B cell (primary cell): ENCODE measurements at regions not wholly inside any gene's neighbourhood (a gene's known extent, or its start where the extent isn't known, plus 50 kb on each side); places are given as distances from the start of the nearest gene placed in this dataset.

Experiments used
- ATAC-seq: fragments of 200-7000 bp; cut with Tn5 transposase; one replicate; pipeline ENCODE4 v1.10.0; 2021; ENCODE audit warnings: low read depth, mild to moderate bottlenecking, moderate number of reproducible peaks, moderate library complexity
- CTCF ChIA-PET: fragments of 350-600 bp; sonication (Branson Sonifier 250); formaldehyde crosslinking; loops from one replicate; lab custom pipeline; 2021; ENCODE audit warnings: antibody characterized with exemption, inconsistent platforms; lab: Charles Lee
- POLR2A ChIA-PET: fragments of 350-600 bp; sonication (Branson Sonifier 250); formaldehyde crosslinking; loops from one replicate; lab custom pipeline; 2021; ENCODE audit warnings: antibody characterized with exemption; lab: Charles Lee
- DNase-seq: peaks from one replicate; pipeline ENCODE4 v3.0.0; 2013
- H2AFZ ChIP-seq: 2 replicates; pipeline ENCODE4 v1.6.1; 2012; ENCODE audit warnings: mild to moderate bottlenecking, low read depth, low read length; ENCODE audit not compliant: insufficient read depth, poor library complexity, severe bottlenecking
- H3K27ac ChIP-seq, 2 donors: 1 replicate in 1 of 2; 2 replicates in 1 of 2; pipeline ENCODE4 v1.5.1; 2012 to 2013; ENCODE audit warnings: low read length in 2 of 2, mild to moderate bottlenecking in 2 of 2, moderate library complexity in 1 of 2
- H3K27me3 ChIP-seq, 4 experiments: fragments of 200-600 bp in 1 of 4; sonication (generic) in 1 of 4; replicated peaks in 1 of 4; 1 replicate in 2 of 4; 2 replicates in 2 of 4; pipeline versions ENCODE4 v1.6.1 to v1.7.0; 2013 to 2016; ENCODE audit warnings: low read length in 3 of 4, mild to moderate bottlenecking in 2 of 4, mixed read lengths in 1 of 4, moderate library complexity in 1 of 4; ENCODE audit not compliant: insufficient read depth in 4 of 4, control insufficient read depth in 3 of 4; ENCODE audit errors: control extremely low read depth in 1 of 4
- H3K36me3 ChIP-seq, 2 experiments: replicated peaks in 1 of 2; 1 replicate in 1 of 2; 2 replicates in 1 of 2; pipeline versions ENCODE4 v1.6.1 to v1.7.1; 2013; ENCODE audit warnings: low read length in 1 of 2; ENCODE audit not compliant: insufficient read depth in 2 of 2, control insufficient read depth in 1 of 2; ENCODE audit errors: control extremely low read depth in 1 of 2, extremely low read depth in 1 of 2
- H3K4me1 ChIP-seq, 2 donors: fragments of 200-600 bp in 1 of 2; sonication (generic) in 1 of 2; 1 replicate in 1 of 2; 2 replicates in 1 of 2; pipeline versions ENCODE4 v1.5.1 to v1.6.1; 2013 to 2017; ENCODE audit warnings: low read length in 2 of 2; ENCODE audit not compliant: control insufficient read depth in 2 of 2, insufficient read depth in 2 of 2
- H3K4me2 ChIP-seq: replicated peaks from 2 replicates; pipeline ENCODE3; 2012; ENCODE audit warnings: mild to moderate bottlenecking, low read depth, low read length; ENCODE audit not compliant: poor library complexity, severe bottlenecking
- H3K4me3 ChIP-seq, 5 experiments: fragments of 200-600 bp in 1 of 5; sonication (generic) in 1 of 5; 1 replicate in 3 of 5; 2 replicates in 2 of 5; pipeline versions ENCODE4 v1.5.1 to v1.7.0; 2011 to 2016; ENCODE audit warnings: low read length in 4 of 5, mild to moderate bottlenecking in 4 of 5, low read depth in 2 of 5, control low read depth in 1 of 5, moderate library complexity in 1 of 5; ENCODE audit not compliant: insufficient read depth in 1 of 5; ENCODE audit errors: control extremely low read depth in 1 of 5, extremely low read depth in 1 of 5
- H3K79me2 ChIP-seq: fragments of 200-600 bp; sonication (generic); one replicate; pipeline ENCODE4 v1.6.0; 2016; ENCODE audit warnings: low read length; ENCODE audit not compliant: control insufficient read depth, insufficient read depth
- H3K9ac ChIP-seq: fragments of 200-600 bp; sonication (generic); 2 replicates; pipeline ENCODE4 v1.6.1; 2017; ENCODE audit warnings: mild to moderate bottlenecking, low read length, moderate library complexity
- H3K9me3 ChIP-seq, 3 donors: one replicate each; pipeline versions ENCODE4 v1.6.1 to v1.7.1; 2013; ENCODE audit warnings: low read length in 2 of 3; ENCODE audit not compliant: control insufficient read depth in 2 of 3, insufficient read depth in 1 of 3; ENCODE audit errors: control extremely low read depth in 1 of 3
- H4K20me1 ChIP-seq: 2 replicates; pipeline ENCODE4 v1.6.0; 2012; ENCODE audit warnings: mild to moderate bottlenecking, low read length; ENCODE audit not compliant: insufficient read depth, control insufficient read depth, poor library complexity, severe bottlenecking
- H3K27ac Mint-ChIP-seq: one replicate; pipeline ENCODE4 v1.8.0; 2021; ENCODE audit warnings: mixed read lengths
- H3K27me3 Mint-ChIP-seq: one replicate; pipeline ENCODE4 v1.8.0; 2021; ENCODE audit warnings: mixed read lengths
- H3K4me1 Mint-ChIP-seq: one replicate; pipeline ENCODE4 v1.8.0; 2021; ENCODE audit warnings: mixed read lengths
- H3K4me3 Mint-ChIP-seq: one replicate; pipeline ENCODE4 v1.8.0; 2021; ENCODE audit warnings: mixed read lengths
- H3K9me3 Mint-ChIP-seq: one replicate; pipeline ENCODE4 v1.8.0; 2022; ENCODE audit warnings: mixed read lengths; ENCODE audit not compliant: insufficient read depth
- EZH2 ChIP-seq: IDR thresholded peaks from 2 replicates; pipeline ENCODE4 v1.6.1; 2012; ENCODE audit warnings: borderline replicate concordance, low read depth, mild to moderate bottlenecking, moderate library complexity, low read length; ENCODE audit not compliant: insufficient read depth, poor library complexity, severe bottlenecking
- WGBS: methylation state at CpG from one replicate; pipeline ENCODE4 v1.1.5; 2013; ENCODE audit warnings: missing lambda C conversion rate; ENCODE audit not compliant: insufficient coverage; 5-methylcytosine and 5-hydroxymethylcytosine counted together
- intact Hi-C: fragments of 100-400 bp; cut with micrococcal nuclease; formaldehyde crosslinking; loops from one replicate; pipeline ENCODE4 v1.10.0; 2022
- TF ChIP-seq, protein P1 (sequence below): fragments of 200-600 bp; IDR thresholded peaks from one replicate; pipeline ENCODE4 v1.8.0; 2022; ENCODE audit warnings: antibody characterized with exemption, mild to moderate bottlenecking

DNA sequence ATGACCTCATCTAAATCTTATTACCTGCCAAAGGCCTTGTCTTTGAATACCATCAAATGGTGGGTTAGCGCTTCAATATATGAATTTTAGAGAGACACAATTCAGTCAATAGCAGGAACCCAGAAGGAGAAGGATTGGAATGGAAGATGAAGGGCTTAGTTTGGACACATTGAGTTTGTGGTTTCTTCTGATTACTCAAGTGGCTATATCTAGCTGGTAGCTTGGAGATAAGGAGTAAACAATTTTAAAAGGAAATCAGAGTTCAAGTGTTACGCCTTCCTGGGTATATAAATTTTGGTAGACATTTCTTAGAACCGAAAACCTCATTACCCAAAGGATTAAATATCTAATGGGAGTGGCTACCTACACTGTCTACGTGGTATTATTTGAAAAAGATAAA lies 80.2 kb downstream of the RGS2 start:
- no peaks in the 10 kb centered on the region for H3K9me3 Mint-ChIP-seq
- TF ChIP-seq, protein P1, sequence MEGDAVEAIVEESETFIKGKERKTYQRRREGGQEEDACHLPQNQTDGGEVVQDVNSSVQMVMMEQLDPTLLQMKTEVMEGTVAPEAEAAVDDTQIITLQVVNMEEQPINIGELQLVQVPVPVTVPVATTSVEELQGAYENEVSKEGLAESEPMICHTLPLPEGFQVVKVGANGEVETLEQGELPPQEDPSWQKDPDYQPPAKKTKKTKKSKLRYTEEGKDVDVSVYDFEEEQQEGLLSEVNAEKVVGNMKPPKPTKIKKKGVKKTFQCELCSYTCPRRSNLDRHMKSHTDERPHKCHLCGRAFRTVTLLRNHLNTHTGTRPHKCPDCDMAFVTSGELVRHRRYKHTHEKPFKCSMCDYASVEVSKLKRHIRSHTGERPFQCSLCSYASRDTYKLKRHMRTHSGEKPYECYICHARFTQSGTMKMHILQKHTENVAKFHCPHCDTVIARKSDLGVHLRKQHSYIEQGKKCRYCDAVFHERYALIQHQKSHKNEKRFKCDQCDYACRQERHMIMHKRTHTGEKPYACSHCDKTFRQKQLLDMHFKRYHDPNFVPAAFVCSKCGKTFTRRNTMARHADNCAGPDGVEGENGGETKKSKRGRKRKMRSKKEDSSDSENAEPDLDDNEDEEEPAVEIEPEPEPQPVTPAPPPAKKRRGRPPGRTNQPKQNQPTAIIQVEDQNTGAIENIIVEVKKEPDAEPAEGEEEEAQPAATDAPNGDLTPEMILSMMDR: no peak
- no peak for TF ChIP-seq EZH2
- ATAC-seq (no peak), DNase-seq (no peak)
- H3K4me3 Mint-ChIP-seq: no peak overlapping the region
- no peaks in the 10 kb centered on the region for H3K4me1 Mint-ChIP-seq
- intact Hi-C loops: no loop called here
- Histone ChIP-seq H3K79me2 (no peaks in the 10 kb centered on the region), H2AFZ (no peak overlapping the region), H3K9me3 (peaks cover 0 to 8% (median 2%) of the 10 kb centered on the region in 3 donors), H3K9ac (no peak overlapping the region), H3K4me1 (no peaks in the 10 kb centered on the region), H3K27me3 (no peaks in the 10 kb centered on the region), H4K20me1 (no peaks in the 10 kb centered on the region), H3K4me3 (no peak overlapping the region), H3K36me3 (no peaks in the 10 kb centered on the region), H3K4me2 (no peak overlapping the region), H3K27ac (no peak overlapping the region)
- CTCF ChIA-PET: no interaction called here
- POLR2A ChIA-PET: no interaction called here
- no peak overlapping the region for H3K27ac Mint-ChIP-seq
- WGBS: 100% methylated on average over 1 of the region's 4 CpGs
- peaks cover 4% of the 10 kb centered on the region for H3K27me3 Mint-ChIP-seq

DNA sequence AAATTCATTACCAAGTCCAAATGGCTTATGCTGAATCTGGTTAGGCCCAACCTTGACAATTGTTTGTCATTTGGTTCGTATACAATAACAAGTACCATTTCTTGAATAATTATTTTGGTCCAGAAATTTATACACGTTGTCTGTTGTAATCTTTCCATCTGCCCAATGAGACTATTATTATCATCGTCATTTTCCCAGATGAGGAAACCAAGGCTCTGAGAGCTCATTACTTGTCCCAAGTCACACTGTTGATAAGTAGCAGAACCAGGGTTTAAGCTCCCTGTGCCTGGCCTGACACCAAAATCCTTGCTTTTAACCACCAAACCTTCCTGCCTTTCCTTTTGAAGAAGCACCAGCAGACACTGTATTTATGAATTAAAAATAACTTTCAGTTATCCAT lies 81.3 kb downstream of the RGS2 start:
- no peak overlapping the region for H3K4me3 Mint-ChIP-seq
- DNase-seq: no peak
- Histone ChIP-seq H3K27ac (no peak overlapping the region), H4K20me1 (no peaks in the 10 kb centered on the region), H3K4me2 (no peak overlapping the region), H3K4me1 (no peaks in the 10 kb centered on the region), H3K9me3 (peaks cover 0 to 8% (median 2%) of the 10 kb centered on the region in 3 donors), H3K36me3 (no peaks in the 10 kb centered on the region), H3K27me3 (no peaks in the 10 kb centered on the region), H3K4me3 (no peak overlapping the region), H3K79me2 (no peaks in the 10 kb centered on the region), H2AFZ (no peak overlapping the region), H3K9ac (no peak overlapping the region)
- H3K4me1 Mint-ChIP-seq: no peaks in the 10 kb centered on the region
- intact Hi-C loops: no loop called here
- TF ChIP-seq EZH2: no peak
- TF ChIP-seq, protein P1: no peak
- H3K9me3 Mint-ChIP-seq: no peaks in the 10 kb centered on the region
- ATAC-seq: no peak
- 96% methylated on average over 2 of the region's 3 CpGs for WGBS
- peaks cover 4% of the 10 kb centered on the region for H3K27me3 Mint-ChIP-seq
- ChIA-PET CTCF (no interaction called here), POLR2A (no interaction called here)
- no peak overlapping the region for H3K27ac Mint-ChIP-seq
